ENCODE measurements at regions not wholly inside any gene's neighbourhood (a gene's known extent, or its start where the extent isn't known, plus 50 kb on each side); places are given as distances from the start of the nearest gene placed in this dataset.

- TF ChIP-seq CTCF (IDR thresholded peaks at IDR 0.05; ENCODE audit: control extremely low read depth, extremely low read depth, low read depth, missing control alignments) = no peak
- DNase-seq (ENCODE audit: extremely low spot score) = no peak
- ChIA-PET CTCF (interaction anchor here (1.1 to 4.6 kb wide), 7 partner anchors 14 to 54 kb away, joined by 3 to 30 read pairs (median 7); no protein-coding TSS in a partner anchor), POLR2A (no interaction called here)
These were observed 57.1 kb upstream of the TNIP3 start for GRCh38 chr4:121221201-121221600.

- CTCF ChIA-PET = interaction anchor here (0.7 to 4.6 kb wide), 7 partner anchors 14 to 86 kb away, joined by 3 to 30 read pairs (median 7); no protein-coding TSS in a partner anchor
- no peak for TF ChIP-seq CTCF (IDR thresholded peaks at IDR 0.05; ENCODE audit: control extremely low read depth, extremely low read depth, low read depth, missing control alignments)
- POLR2A ChIA-PET = no interaction called here
- no peak for DNase-seq (ENCODE audit: extremely low spot score)
These were observed 56.6 kb upstream of the TNIP3 start for GRCh38 chr4:121220698-121221097.

GRCh38 chr4:121219227-121219626 lies 55.1 kb upstream of the TNIP3 start:
- no peak for TF ChIP-seq CTCF (IDR thresholded peaks at IDR 0.05; ENCODE audit: control extremely low read depth, extremely low read depth, low read depth, missing control alignments)
- POLR2A ChIA-PET = no interaction called here
- DNase-seq (ENCODE audit: extremely low spot score) = no peak
- CTCF ChIA-PET = interaction anchor here (0.9 to 4.6 kb wide), 9 partner anchors 9 to 85 kb away, joined by 3 to 30 read pairs (median 3); no protein-coding TSS in a partner anchor

- CTCF ChIA-PET = interaction anchor here (1.0 to 1.6 kb wide), 3 partner anchors 9 to 90 kb away, joined by 4 to 5 read pairs (median 5); no protein-coding TSS in a partner anchor
- no peak for DNase-seq (ENCODE audit: extremely low spot score)
These were observed 53.2 kb upstream of the TNIP3 start for GRCh38 chr4:121217351-121217750.

GRCh38 chr4:121216461-121216860 lies 52.3 kb upstream of the TNIP3 start:
- no peak for DNase-seq (ENCODE audit: extremely low spot score)
- ChIA-PET POLR2A (no interaction called here), CTCF (interaction anchor here (1.0 to 1.6 kb wide), 6 partner anchors 8 to 91 kb away, joined by 4 to 6 read pairs (median 4); no protein-coding TSS in a partner anchor)
- no peak for TF ChIP-seq CTCF (IDR thresholded peaks at IDR 0.05; ENCODE audit: control extremely low read depth, extremely low read depth, low read depth, missing control alignments)

More at GRCh38 chr4:121217351-121217750, 53.2 kb upstream of the TNIP3 start:
- POLR2A ChIA-PET = no interaction called here
- no peak for TF ChIP-seq CTCF (IDR thresholded peaks at IDR 0.05; ENCODE audit: control extremely low read depth, extremely low read depth, low read depth, missing control alignments)

- POLR2A ChIA-PET = no interaction called here
- no peak for DNase-seq (ENCODE audit: extremely low spot score)
- CTCF ChIA-PET = no interaction called here
- TF ChIP-seq CTCF (IDR thresholded peaks at IDR 0.05; ENCODE audit: control extremely low read depth, extremely low read depth, low read depth, missing control alignments) = no peak
These were observed 49.8 kb upstream of the TNIP3 start for GRCh38 chr4:121213940-121214339.
